NB4 (cell line): ENCODE measurements at regions not wholly inside any gene's neighbourhood (a gene's known extent, or its start where the extent isn't known, plus 50 kb on each side); places are given as distances from the start of the nearest gene placed in this dataset.

Source experiments
- DNase-seq: peaks from one replicate; pipeline ENCODE4 v3.0.0; 2010; ENCODE audit warnings: low read depth
- H3K4me3 ChIP-seq: one replicate; pipeline ENCODE4 v1.5.1; 2011; ENCODE audit warnings: mild to moderate bottlenecking, low read depth, low read length, moderate library complexity
- MYC ChIP-seq: IDR thresholded peaks from 2 replicates; pipeline ENCODE4 v1.6.1; 2011; ENCODE audit warnings: low read depth, low read length
- POLR2A ChIP-seq: IDR thresholded peaks from 2 replicates; pipeline ENCODE4 v1.6.1; 2011; ENCODE audit warnings: mild to moderate bottlenecking; ENCODE audit not compliant: insufficient read length; ENCODE audit errors: extremely low read depth
- TF ChIP-seq, protein P1 (sequence below): IDR thresholded peaks from one replicate; pipeline ENCODE4 v1.5.1; 2012; ENCODE audit warnings: low read depth, low read length
- TF ChIP-seq, protein P2 (sequence below): IDR thresholded peaks from 2 replicates; pipeline ENCODE4 v1.6.1; 2011; ENCODE audit warnings: low read depth, low read length

GRCh38 chr2:66862885-66863650 is 428.1 kb downstream of the MEIS1 start:
- no peak overlapping the region for H3K4me3 ChIP-seq
- no peak for DNase-seq
- TF ChIP-seq, protein P1, sequence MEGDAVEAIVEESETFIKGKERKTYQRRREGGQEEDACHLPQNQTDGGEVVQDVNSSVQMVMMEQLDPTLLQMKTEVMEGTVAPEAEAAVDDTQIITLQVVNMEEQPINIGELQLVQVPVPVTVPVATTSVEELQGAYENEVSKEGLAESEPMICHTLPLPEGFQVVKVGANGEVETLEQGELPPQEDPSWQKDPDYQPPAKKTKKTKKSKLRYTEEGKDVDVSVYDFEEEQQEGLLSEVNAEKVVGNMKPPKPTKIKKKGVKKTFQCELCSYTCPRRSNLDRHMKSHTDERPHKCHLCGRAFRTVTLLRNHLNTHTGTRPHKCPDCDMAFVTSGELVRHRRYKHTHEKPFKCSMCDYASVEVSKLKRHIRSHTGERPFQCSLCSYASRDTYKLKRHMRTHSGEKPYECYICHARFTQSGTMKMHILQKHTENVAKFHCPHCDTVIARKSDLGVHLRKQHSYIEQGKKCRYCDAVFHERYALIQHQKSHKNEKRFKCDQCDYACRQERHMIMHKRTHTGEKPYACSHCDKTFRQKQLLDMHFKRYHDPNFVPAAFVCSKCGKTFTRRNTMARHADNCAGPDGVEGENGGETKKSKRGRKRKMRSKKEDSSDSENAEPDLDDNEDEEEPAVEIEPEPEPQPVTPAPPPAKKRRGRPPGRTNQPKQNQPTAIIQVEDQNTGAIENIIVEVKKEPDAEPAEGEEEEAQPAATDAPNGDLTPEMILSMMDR = no peak
- TF ChIP-seq MYC = no peak
- no peak for TF ChIP-seq POLR2A
- TF ChIP-seq, protein P2, sequence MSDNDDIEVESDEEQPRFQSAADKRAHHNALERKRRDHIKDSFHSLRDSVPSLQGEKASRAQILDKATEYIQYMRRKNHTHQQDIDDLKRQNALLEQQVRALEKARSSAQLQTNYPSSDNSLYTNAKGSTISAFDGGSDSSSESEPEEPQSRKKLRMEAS = no peak

- no peak for DNase-seq
- H3K4me3 ChIP-seq = no peak overlapping the region
- TF ChIP-seq, protein P1 = no peak
- TF ChIP-seq, protein P2 = no peak
- TF ChIP-seq POLR2A = no peak
- TF ChIP-seq MYC = no peak
Observed at GRCh38 chr2:66865161-66865560, 430.2 kb downstream of the MEIS1 start.

DNA sequence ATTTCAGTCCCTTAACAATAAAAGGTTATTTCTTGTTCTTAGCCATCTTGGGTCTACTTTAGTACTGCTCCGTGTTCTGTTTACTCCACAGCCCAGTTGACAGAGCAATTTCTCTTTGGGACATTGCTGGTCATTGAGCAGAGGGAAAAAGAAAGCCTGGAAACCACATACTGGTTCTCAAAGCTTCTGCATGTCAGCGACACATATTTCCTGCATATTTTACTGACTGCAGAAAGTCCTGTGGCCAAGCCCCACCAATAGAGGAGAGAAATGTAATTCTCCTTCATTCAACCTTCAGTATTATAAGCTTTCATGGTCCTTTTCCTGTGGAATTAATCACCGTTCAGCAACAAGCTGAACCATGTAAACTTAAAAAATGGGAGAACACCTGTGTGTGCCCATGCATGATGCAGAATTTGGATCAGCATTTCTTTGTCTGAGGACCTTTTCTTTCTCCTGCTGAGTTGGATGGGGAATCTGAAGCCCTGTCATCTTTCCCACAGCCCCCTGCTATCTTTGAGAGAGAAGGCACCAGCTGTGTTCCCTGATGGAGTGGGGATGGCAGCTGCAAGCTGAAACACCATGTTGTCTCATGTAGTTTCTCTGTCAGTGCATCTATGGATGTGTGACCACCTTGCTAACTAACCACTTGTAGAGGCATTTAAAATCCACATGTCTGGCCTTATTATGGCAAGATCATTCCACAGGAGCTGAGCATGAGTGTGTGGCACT is 431.6 kb downstream of the MEIS1 start:
- H3K4me3 ChIP-seq = no peak overlapping the region
- TF ChIP-seq, protein P1 = no peak
- no peak for TF ChIP-seq POLR2A
- TF ChIP-seq, protein P2 = no peak
- no peak for TF ChIP-seq MYC
- no peak for DNase-seq

DNA sequence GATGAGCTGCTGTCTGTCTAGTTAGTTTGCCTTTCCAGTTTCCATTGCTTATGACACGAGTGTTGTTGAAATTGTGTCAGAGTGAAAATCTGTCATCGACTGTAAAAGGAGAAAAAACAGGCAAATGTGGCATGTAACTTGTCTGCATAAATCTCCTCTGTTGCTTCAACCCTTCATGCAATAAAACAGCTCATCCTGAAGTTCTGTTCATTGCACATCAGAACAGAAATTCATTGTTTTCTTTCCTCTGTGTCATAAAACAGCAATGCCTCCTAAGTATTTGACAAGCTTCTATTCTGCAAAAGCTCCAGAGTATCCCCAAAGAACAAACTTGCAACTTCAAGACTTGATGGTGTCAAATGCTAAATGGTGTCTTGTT is 432.1 kb downstream of the MEIS1 start:
- DNase-seq = no peak
- TF ChIP-seq MYC = no peak
- TF ChIP-seq POLR2A = no peak
- TF ChIP-seq, protein P2 = no peak
- TF ChIP-seq, protein P1 = no peak
- H3K4me3 ChIP-seq = no peak overlapping the region

DNA sequence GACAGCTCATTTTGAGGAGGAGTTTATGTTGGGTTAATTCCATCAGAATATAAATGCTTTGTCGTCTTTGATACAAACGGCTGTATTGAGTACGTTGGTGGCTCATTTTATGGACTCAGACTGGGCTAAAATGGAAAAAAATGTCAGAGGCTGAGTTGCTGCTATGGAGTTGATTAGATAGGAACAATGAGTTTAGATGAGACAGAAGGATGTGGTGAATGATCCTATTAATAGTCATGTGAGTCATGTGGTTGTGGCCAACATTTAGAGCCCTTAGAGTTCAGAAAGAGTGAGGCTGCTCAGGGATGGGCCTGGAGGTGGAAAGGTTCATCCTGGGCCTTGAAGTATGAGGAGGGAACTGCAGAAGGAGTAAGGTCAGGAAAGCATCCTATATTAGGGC is 434.2 kb downstream of the MEIS1 start:
- TF ChIP-seq MYC (no peak), POLR2A (no peak)
- TF ChIP-seq, protein P2 = no peak
- TF ChIP-seq, protein P1 = no peak
- no peak overlapping the region for H3K4me3 ChIP-seq
- no peak for DNase-seq
